Neuronal stem cell (in vitro differentiated cells): ENCODE measurements at regions not wholly inside any gene's neighbourhood (a gene's known extent, or its start where the extent isn't known, plus 50 kb on each side); places are given as distances from the start of the nearest gene placed in this dataset.

ENCODE experiments used
- DNase-seq: peaks from one replicate; pipeline ENCODE4 v3.0.0-alpha.2; 2013; ENCODE audit warnings: low spot score
- H2AFZ ChIP-seq: one replicate; pipeline ENCODE4 v1.6.1; 2013; ENCODE audit warnings: mild to moderate bottlenecking, low read length, inconsistent platforms
- H2AK5ac ChIP-seq: 2 replicates; pipeline ENCODE4 v1.6.1; 2013; ENCODE audit warnings: low read depth, mild to moderate bottlenecking, inconsistent platforms, low read length, moderate library complexity, mixed read lengths
- H2BK120ac ChIP-seq: 2 replicates; pipeline ENCODE4 v1.6.1; 2013; ENCODE audit warnings: low read depth, mild to moderate bottlenecking, inconsistent platforms, low read length, moderate library complexity, mixed read lengths
- H2BK12ac ChIP-seq: one replicate; pipeline ENCODE4 v1.6.1; 2013; ENCODE audit warnings: low read length, inconsistent platforms
- H2BK15ac ChIP-seq: 2 replicates; pipeline ENCODE4 v1.6.1; 2013; ENCODE audit warnings: mild to moderate bottlenecking, low read length, inconsistent platforms, mixed read lengths
- H2BK5ac ChIP-seq: one replicate; pipeline ENCODE4 v1.6.1; 2013; ENCODE audit warnings: inconsistent platforms, mild to moderate bottlenecking, low read length, moderate library complexity
- H3K14ac ChIP-seq: one replicate; pipeline ENCODE4 v1.6.1; 2013; ENCODE audit warnings: low read length, inconsistent platforms
- H3K18ac ChIP-seq: 2 replicates; pipeline ENCODE4 v1.6.1; 2013; ENCODE audit warnings: low read length, inconsistent platforms
- H3K23ac ChIP-seq: 2 replicates; pipeline ENCODE4 v1.6.1; 2013; ENCODE audit warnings: low read depth, mild to moderate bottlenecking, mixed read lengths, low read length, inconsistent platforms; ENCODE audit not compliant: poor library complexity
- H3K27ac ChIP-seq: replicated peaks from 3 replicates; pipeline ENCODE4 v1.5.1; 2013; ENCODE audit warnings: low read length, inconsistent platforms
- H3K27me3 ChIP-seq, 3 experiments: 2 replicates each; pipeline ENCODE4 v1.6.1; 2013; ENCODE audit warnings: low read length in 3 of 3, mild to moderate bottlenecking in 2 of 3, inconsistent platforms in 1 of 3, low read depth in 1 of 3, mixed read lengths in 1 of 3, moderate library complexity in 1 of 3; ENCODE audit not compliant: control insufficient read depth in 3 of 3, insufficient read depth in 3 of 3
- H3K36me3 ChIP-seq, 2 donors: replicated peaks in 1 of 2; 2 replicates each; pipeline ENCODE4 v1.6.1; 2013; ENCODE audit warnings: low read length in 2 of 2; ENCODE audit not compliant: control insufficient read depth in 2 of 2, insufficient read depth in 2 of 2
- H3K4ac ChIP-seq: 2 replicates; pipeline ENCODE4 v1.6.1; 2013; ENCODE audit warnings: inconsistent platforms, mild to moderate bottlenecking, low read length, moderate library complexity
- H3K4me1 ChIP-seq, 2 donors: 1 replicate in 1 of 2; 2 replicates in 1 of 2; pipeline ENCODE4 v1.6.1; 2013; ENCODE audit warnings: low read length in 2 of 2, low read depth in 1 of 2; ENCODE audit not compliant: control insufficient read depth in 2 of 2, insufficient read depth in 1 of 2
- H3K4me2 ChIP-seq: one replicate; pipeline ENCODE4 v1.6.1; 2013; ENCODE audit warnings: mild to moderate bottlenecking, low read length, inconsistent platforms; ENCODE audit not compliant: insufficient read depth, poor library complexity, severe bottlenecking
- H3K4me3 ChIP-seq, 2 donors: 2 replicates each; pipeline ENCODE4 v1.5.1; 2013; ENCODE audit warnings: low read length in 2 of 2, mild to moderate bottlenecking in 2 of 2, inconsistent platforms in 1 of 2, moderate library complexity in 1 of 2
- H3K79me1 ChIP-seq: one replicate; pipeline ENCODE4 v1.6.1; 2013; ENCODE audit warnings: low read depth, mild to moderate bottlenecking, inconsistent platforms, low read length, moderate library complexity
- H3K9ac ChIP-seq: one replicate; pipeline ENCODE4 v1.6.1; 2013; ENCODE audit warnings: mild to moderate bottlenecking, low read depth, low read length, inconsistent platforms; ENCODE audit not compliant: poor library complexity
- H3K9me3 ChIP-seq, 2 donors: replicated peaks in 1 of 2; 2 replicates each; pipeline versions ENCODE3 to v1.6.1; 2013; ENCODE audit warnings: low read length in 2 of 2, mild to moderate bottlenecking in 2 of 2, inconsistent platforms in 1 of 2, low read depth in 1 of 2, mixed read lengths in 1 of 2, moderate library complexity in 1 of 2; ENCODE audit not compliant: control insufficient read depth in 2 of 2, insufficient read depth in 1 of 2
- H4K8ac ChIP-seq: one replicate; pipeline ENCODE4 v1.6.1; 2013; ENCODE audit warnings: low read depth, mild to moderate bottlenecking, inconsistent platforms, low read length, moderate library complexity
- H4K91ac ChIP-seq: one replicate; pipeline ENCODE4 v1.6.1; 2013; ENCODE audit warnings: low read length, low read depth, mild to moderate bottlenecking, inconsistent platforms; ENCODE audit not compliant: poor library complexity
- WGBS, 2 donors: extraction: QIAGEN DNeasy Blood & Tissue Kit; methylation state at CpG; one replicate each; pipeline ENCODE4 v1.1.7; 2013; ENCODE audit warnings: missing lambda C conversion rate in 2 of 2, mixed read lengths in 1 of 2; ENCODE audit not compliant: insufficient read length in 2 of 2, insufficient replicate concordance in 1 of 2; ENCODE audit errors: extremely low coverage in 2 of 2; 5-methylcytosine and 5-hydroxymethylcytosine counted together

- H2AFZ ChIP-seq = no peak overlapping the region
- H3K36me3 ChIP-seq = no peaks in the 10 kb centered on the region
- H3K9ac ChIP-seq = no peak overlapping the region
- no peak overlapping the region for H3K4ac ChIP-seq
- H3K79me1 ChIP-seq = no peaks in the 10 kb centered on the region
- DNase-seq = no peak
- no peak overlapping the region for H2BK12ac ChIP-seq
- H3K27me3 ChIP-seq = peaks cover 0 to 16% (median 0%) of the 10 kb centered on the region in 3 experiments
- H3K14ac ChIP-seq = no peak overlapping the region
- H3K9me3 ChIP-seq = no peaks in the 10 kb centered on the region
- no peak overlapping the region for H3K18ac ChIP-seq
- H4K8ac ChIP-seq = no peak overlapping the region
- H3K4me2 ChIP-seq = no peak overlapping the region
- H3K4me1 ChIP-seq = no peaks in the 10 kb centered on the region
- no peak overlapping the region for H4K91ac ChIP-seq
- no CpG with 5 or more reads among the region's 11 CpGs for WGBS, 2 donors
- H3K23ac ChIP-seq = no peak overlapping the region
- no peak overlapping the region for H3K4me3 ChIP-seq
- H2BK5ac ChIP-seq = no peak overlapping the region
- H3K27ac ChIP-seq = no peak overlapping the region
- H2BK120ac ChIP-seq = no peak overlapping the region
- no peak overlapping the region for H2BK15ac ChIP-seq
- H2AK5ac ChIP-seq = no peak overlapping the region
These were observed 214.4 kb upstream of the MVB12B start for GRCh38 chr9:126112135-126112720.

GRCh38 chr9:126113176-126113575 is 213.5 kb upstream of the MVB12B start:
- WGBS, 2 donors = no CpG with 5 or more reads among the region's 2 CpGs
- Histone ChIP-seq H3K4me3 (no peak overlapping the region), H3K23ac (no peak overlapping the region), H4K91ac (no peak overlapping the region), H3K79me1 (no peaks in the 10 kb centered on the region), H3K4me2 (no peak overlapping the region), H2BK120ac (no peak overlapping the region), H2BK15ac (no peak overlapping the region), H2BK5ac (no peak overlapping the region), H2AK5ac (no peak overlapping the region), H3K9ac (no peak overlapping the region), H3K4me1 (no peaks in the 10 kb centered on the region), H2BK12ac (no peak overlapping the region), H3K36me3 (no peaks in the 10 kb centered on the region), H2AFZ (no peak overlapping the region), H3K4ac (no peak overlapping the region), H3K14ac (no peak overlapping the region), H3K27ac (no peak overlapping the region), H3K9me3 (no peaks in the 10 kb centered on the region), H4K8ac (no peak overlapping the region), H3K27me3 (peaks cover 0 to 16% (median 0%) of the 10 kb centered on the region in 3 experiments), H3K18ac (no peak overlapping the region)
- no peak for DNase-seq

GRCh38 chr9:126113756-126114408 is 212.7 kb upstream of the MVB12B start:
- Histone ChIP-seq H2AFZ (no peak overlapping the region), H3K4me3 (no peak overlapping the region), H2AK5ac (peak overlapping the region; percentile 21), H3K4me2 (no peak overlapping the region), H3K4me1 (no peaks in the 10 kb centered on the region), H4K91ac (no peak overlapping the region), H3K4ac (no peak overlapping the region), H3K9me3 (no peaks in the 10 kb centered on the region), H2BK5ac (peak overlapping the region; percentile 77), H3K18ac (peak overlapping the region; percentile 42), H2BK120ac (no peak overlapping the region), H3K27ac (no peak overlapping the region), H2BK12ac (no peak overlapping the region), H4K8ac (no peak overlapping the region), H3K14ac (no peak overlapping the region), H3K36me3 (no peaks in the 10 kb centered on the region), H3K23ac (no peak overlapping the region), H3K79me1 (no peaks in the 10 kb centered on the region), H3K27me3 (peaks cover 0 to 16% (median 0%) of the 10 kb centered on the region in 3 experiments), H3K9ac (peak overlapping the region; percentile 10), H2BK15ac (no peak overlapping the region)
- DNase-seq = no peak
- WGBS, 2 donors = no CpG with 5 or more reads among the region's 17 CpGs

- Histone ChIP-seq H4K8ac (no peak overlapping the region), H2AK5ac (no peak overlapping the region), H2AFZ (no peak overlapping the region), H3K14ac (no peak overlapping the region), H3K23ac (no peak overlapping the region), H3K79me1 (no peaks in the 10 kb centered on the region), H2BK12ac (no peak overlapping the region), H3K27me3 (peaks cover 0 to 16% (median 0%) of the 10 kb centered on the region in 3 experiments), H2BK15ac (no peak overlapping the region), H3K18ac (no peak overlapping the region), H3K4me2 (no peak overlapping the region), H4K91ac (no peak overlapping the region), H3K36me3 (no peaks in the 10 kb centered on the region), H3K4me1 (no peaks in the 10 kb centered on the region), H2BK120ac (no peak overlapping the region), H3K4me3 (no peak overlapping the region), H3K4ac (no peak overlapping the region), H3K27ac (no peak overlapping the region), H2BK5ac (no peak overlapping the region), H3K9ac (no peak overlapping the region), H3K9me3 (no peaks in the 10 kb centered on the region)
- no CpG with 5 or more reads among the region's 10 CpGs for WGBS, 2 donors
- DNase-seq = no peak
These were observed 212.2 kb upstream of the MVB12B start for GRCh38 chr9:126114409-126114760.
